AG09309 (cell line): ENCODE measurements at regions not wholly inside any gene's neighbourhood (a gene's known extent, or its start where the extent isn't known, plus 50 kb on each side); places are given as distances from the start of the nearest gene placed in this dataset.
A peak's percentile ranks its signal among the peaks of the same experiment; 100 is the strongest.

Experiments used
- DNase-seq: peaks from one replicate; pipeline ENCODE4 v3.0.0-alpha.2; 2010; ENCODE audit warnings: low read depth
- H3K4me3 ChIP-seq: 2 replicates; pipeline ENCODE4 v1.5.1; 2011; ENCODE audit warnings: mild to moderate bottlenecking, low read depth, low read length, moderate library complexity; ENCODE audit not compliant: control insufficient read depth
- TF ChIP-seq, protein P1 (sequence below): IDR thresholded peaks from 2 replicates; pipeline ENCODE4 v1.5.1; 2011; ENCODE audit warnings: mild to moderate bottlenecking, low read depth, low read length, inconsistent platforms; ENCODE audit not compliant: insufficient read depth, control insufficient read depth; ENCODE audit errors: missing control alignments

DNA sequence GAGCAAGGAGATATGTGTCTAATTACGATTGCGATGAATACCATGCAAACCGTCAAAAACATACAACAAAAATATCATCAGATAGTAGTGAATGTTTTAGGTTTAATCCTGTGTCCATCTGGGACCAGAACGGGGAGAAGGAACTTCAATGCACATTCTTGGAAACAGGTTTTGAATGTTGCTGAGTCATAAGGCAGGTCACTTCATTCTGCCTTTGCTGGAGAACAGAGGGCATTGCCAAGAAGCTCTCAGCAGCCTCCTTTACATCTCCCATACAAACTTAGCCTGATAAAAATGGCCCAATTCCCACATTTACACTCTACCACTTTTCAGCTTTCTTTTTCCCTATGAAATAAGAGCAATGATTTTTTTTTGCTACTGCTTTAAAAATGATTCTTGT, 78.0 kb upstream of the KCNJ6 start:
- no peak overlapping the region for H3K4me3 ChIP-seq
- TF ChIP-seq, protein P1, sequence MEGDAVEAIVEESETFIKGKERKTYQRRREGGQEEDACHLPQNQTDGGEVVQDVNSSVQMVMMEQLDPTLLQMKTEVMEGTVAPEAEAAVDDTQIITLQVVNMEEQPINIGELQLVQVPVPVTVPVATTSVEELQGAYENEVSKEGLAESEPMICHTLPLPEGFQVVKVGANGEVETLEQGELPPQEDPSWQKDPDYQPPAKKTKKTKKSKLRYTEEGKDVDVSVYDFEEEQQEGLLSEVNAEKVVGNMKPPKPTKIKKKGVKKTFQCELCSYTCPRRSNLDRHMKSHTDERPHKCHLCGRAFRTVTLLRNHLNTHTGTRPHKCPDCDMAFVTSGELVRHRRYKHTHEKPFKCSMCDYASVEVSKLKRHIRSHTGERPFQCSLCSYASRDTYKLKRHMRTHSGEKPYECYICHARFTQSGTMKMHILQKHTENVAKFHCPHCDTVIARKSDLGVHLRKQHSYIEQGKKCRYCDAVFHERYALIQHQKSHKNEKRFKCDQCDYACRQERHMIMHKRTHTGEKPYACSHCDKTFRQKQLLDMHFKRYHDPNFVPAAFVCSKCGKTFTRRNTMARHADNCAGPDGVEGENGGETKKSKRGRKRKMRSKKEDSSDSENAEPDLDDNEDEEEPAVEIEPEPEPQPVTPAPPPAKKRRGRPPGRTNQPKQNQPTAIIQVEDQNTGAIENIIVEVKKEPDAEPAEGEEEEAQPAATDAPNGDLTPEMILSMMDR, result no peak
- no peak for DNase-seq

DNA sequence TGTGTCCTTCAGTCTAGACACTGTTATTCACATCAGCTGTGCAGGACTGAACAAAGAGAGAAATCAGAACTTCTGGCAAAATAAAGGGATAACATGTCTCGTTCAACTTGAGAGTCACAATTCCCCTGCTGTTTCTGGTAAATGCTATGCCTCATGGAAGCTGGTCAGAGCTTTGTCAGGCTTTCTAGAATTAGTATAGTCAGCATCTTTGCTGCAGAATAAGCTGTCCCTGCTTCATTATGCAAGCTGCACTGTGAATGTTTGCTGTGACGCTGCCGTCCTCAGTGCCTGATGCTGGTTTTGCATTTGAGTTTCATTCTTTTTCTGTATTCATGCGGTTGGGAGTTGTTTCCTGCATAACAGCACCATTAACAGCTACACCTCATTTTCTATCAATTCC, 96.4 kb upstream of the KCNJ6 start:
- no peak for DNase-seq
- TF ChIP-seq, protein P1, result no peak
- no peak overlapping the region for H3K4me3 ChIP-seq

DNA sequence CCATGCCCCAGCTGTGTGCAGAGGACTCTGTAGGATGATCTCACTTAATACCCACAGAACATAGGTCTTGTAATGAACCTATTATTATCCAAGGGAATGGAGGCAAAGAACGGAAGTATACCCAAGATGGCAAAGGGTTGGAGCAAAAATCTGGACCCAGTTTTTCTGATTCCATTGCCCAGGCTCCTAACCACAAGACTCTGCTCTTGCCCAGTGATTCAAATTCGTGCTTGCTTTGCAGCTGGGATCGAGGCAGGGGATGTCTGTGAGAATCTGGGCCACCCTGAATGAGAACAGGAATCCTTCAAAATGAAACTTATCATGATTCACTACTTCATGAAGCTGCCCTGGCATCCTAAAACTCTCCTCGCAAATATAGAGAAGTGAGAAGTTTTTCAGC, 97.5 kb upstream of the KCNJ6 start:
- DNase-seq, result no peak
- H3K4me3 ChIP-seq, result no peak overlapping the region
- TF ChIP-seq, protein P1, result no peak

DNA sequence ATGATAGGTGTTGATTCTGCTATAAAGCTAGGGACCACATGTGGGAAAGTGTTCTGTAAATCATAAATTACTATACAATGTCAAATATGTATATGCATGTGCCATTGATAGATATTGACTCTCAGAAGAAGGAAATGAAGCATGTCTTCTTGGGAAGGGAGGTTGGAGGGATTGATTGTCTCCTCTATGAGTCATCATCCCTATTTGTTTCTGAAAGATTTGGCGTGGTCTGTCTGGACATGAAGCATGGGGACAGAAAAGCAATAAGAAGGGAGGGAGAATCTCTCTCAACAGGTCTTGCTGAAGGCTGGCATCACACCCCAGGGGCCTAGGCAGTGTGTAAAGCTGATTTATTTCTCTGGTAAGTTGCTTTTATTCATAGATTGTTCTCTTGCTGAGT, 98.0 kb upstream of the KCNJ6 start:
- no peak for DNase-seq
- H3K4me3 ChIP-seq, result no peak overlapping the region
- TF ChIP-seq, protein P1, result no peak

DNA sequence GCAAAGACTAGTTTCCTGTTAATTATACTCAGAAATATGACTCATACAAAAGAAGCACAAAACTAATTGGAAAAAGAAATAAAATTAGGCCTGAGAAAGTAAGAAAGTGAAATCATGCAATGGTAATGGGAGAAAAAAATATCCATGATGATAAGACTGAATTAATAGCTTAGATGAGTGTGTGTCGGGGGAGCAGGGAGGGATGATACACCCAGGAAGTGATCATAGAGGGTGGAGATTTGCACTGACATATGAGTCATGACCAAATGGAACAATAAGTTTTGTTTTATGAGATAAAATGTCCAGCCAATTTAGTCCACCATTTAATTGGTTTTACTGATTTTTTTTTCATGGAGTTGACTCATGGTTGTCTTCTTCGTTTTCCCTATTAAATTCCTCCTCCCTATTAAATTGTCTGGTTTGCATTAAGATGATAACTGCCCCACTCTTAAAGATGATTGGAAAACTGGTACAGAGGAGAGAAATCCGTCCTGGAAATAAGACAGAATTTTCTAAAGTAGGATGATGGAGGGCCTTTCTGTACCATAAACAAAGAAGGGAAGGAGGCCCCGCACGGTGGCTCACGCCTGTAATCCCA, 111.7 kb upstream of the KCNJ6 start:
- TF ChIP-seq, protein P1, result no peak
- DNase-seq, result peak; percentile 78
- no peak overlapping the region for H3K4me3 ChIP-seq

DNA sequence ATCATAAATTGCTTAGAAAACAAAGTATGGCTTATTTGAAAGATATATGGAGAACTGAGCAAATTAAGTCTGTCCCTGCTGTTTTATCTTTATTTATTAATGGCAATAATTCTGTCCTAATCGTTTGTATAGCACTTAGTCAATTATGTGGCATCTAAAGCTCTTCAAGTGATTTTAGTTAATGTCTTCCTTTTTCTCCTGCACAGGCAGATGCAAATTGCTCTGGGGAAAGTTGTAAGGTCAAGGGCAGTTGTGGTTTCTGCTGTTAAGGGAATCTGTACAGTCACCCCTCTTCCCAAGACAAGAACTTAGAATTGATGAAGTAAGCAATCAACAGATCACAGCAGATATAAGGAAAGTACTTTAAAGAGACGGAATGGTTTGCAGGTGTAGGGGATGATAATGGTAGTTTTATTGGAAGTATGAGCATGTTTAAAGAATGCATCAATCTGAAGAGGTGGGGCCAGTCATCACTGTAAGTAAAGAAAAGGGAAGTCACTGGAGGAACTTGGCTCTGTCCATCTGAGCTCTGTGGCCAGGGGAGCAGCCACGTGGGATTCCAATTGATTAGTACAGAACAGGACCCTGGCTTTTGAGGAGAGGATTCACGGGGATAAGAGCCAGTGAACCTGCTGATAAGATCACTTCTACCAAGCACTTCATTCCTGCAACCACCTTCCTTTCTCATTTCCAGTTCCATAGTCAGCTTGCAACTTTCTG, 116.0 kb upstream of the KCNJ6 start:
- no peak for DNase-seq
- TF ChIP-seq, protein P1, result no peak
- no peak overlapping the region for H3K4me3 ChIP-seq
